Neutrophil (primary cell): ENCODE measurements at regions not wholly inside any gene's neighbourhood (a gene's known extent, or its start where the extent isn't known, plus 50 kb on each side); places are given as distances from the start of the nearest gene placed in this dataset.
"Not testable (repeated sequence)": the region's sequence is repeated elsewhere in the genome, so short reads cannot be mapped to it uniquely, and the experiment has no call there.

Source experiments
- H3K27ac ChIP-seq: fragments of 200-600 bp; sonication (generic); 2 replicates; pipeline ENCODE4 v1.5.1; 2016; ENCODE audit warnings: mild to moderate bottlenecking, moderate library complexity
- H3K27me3 ChIP-seq: fragments of 200-600 bp; sonication (generic); 2 replicates; pipeline ENCODE4 v1.6.0; 2016; ENCODE audit warnings: mild to moderate bottlenecking
- H3K36me3 ChIP-seq: fragments of 200-600 bp; sonication (generic); 2 replicates; pipeline ENCODE4 v1.5.1; 2017
- H3K4me1 ChIP-seq, 2 experiments: fragments of 200-600 bp in 1 of 2; sonication (generic) in 1 of 2; 1 replicate in 1 of 2; 2 replicates in 1 of 2; pipeline versions ENCODE4 v1.5.1 to v1.6.1; 2013 to 2016; ENCODE audit warnings: low read depth in 1 of 2, low read length in 1 of 2, mild to moderate bottlenecking in 1 of 2, moderate library complexity in 1 of 2; ENCODE audit not compliant: control insufficient read depth in 1 of 2, insufficient read depth in 1 of 2
- H3K4me3 ChIP-seq, 2 experiments: fragments of 200-600 bp in 1 of 2; sonication (generic) in 1 of 2; 1 replicate in 1 of 2; 2 replicates in 1 of 2; pipeline ENCODE4 v1.5.1; 2013 to 2016; ENCODE audit warnings: low read depth in 1 of 2, low read length in 1 of 2, mild to moderate bottlenecking in 1 of 2, moderate library complexity in 1 of 2
- H3K9me3 ChIP-seq: fragments of 200-600 bp; sonication (generic); 2 replicates; pipeline ENCODE4 v1.5.1; 2016
- TF ChIP-seq, protein P1 (sequence below): fragments of 200-600 bp; sonication (generic); IDR thresholded peaks from 2 replicates; pipeline ENCODE4 v1.5.1; 2016; ENCODE audit warnings: antibody characterized with exemption

DNA sequence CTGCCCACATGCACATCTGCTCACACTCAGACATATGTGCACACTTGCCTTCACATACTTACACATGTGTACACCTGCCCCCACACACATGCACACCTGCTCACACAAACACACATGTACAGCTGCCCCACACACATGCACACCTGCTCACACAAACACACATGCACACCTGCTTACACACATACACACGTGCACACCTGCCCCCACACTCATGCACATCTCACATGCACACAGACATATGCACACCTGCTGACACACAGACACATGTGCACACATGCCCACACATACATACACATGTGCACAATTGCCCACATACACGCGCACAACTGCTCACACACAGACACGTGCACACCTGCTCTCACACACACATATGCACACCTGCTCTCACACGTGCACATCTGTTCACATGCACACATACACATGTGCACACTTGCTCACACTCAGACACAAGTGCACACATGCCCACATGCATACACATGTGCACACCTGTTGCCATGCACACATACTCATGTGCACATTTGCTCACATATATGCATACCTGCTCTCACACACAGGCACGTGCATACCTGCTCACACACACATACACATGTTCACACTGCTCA lies 147.8 kb upstream of the FOXD4L5 start:
- no peaks in the 10 kb centered on the region for H3K27me3 ChIP-seq

DNA sequence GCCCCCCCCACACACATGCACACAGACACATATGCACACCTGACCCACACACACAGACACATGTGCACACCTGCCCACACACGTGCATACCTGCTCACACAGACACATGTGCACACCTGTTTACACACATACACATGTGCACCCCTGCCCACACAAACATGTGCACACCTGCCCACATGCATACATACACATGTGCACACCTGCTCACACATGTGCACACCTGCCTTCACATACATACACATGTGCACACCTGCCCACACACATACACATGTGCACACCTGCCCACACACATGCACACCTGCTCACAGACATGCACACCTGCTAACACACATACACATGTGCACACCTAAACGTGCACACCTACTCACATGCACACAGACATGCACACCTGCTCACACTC lies 147.0 kb upstream of the FOXD4L5 start:
- H3K4me1 ChIP-seq: no peaks in the 10 kb centered on the region
- no peaks in the 10 kb centered on the region for H3K27me3 ChIP-seq
- peaks cover 11% of the 10 kb centered on the region for H3K9me3 ChIP-seq
- no peak overlapping the region for H3K27ac ChIP-seq
- TF ChIP-seq, protein P1, sequence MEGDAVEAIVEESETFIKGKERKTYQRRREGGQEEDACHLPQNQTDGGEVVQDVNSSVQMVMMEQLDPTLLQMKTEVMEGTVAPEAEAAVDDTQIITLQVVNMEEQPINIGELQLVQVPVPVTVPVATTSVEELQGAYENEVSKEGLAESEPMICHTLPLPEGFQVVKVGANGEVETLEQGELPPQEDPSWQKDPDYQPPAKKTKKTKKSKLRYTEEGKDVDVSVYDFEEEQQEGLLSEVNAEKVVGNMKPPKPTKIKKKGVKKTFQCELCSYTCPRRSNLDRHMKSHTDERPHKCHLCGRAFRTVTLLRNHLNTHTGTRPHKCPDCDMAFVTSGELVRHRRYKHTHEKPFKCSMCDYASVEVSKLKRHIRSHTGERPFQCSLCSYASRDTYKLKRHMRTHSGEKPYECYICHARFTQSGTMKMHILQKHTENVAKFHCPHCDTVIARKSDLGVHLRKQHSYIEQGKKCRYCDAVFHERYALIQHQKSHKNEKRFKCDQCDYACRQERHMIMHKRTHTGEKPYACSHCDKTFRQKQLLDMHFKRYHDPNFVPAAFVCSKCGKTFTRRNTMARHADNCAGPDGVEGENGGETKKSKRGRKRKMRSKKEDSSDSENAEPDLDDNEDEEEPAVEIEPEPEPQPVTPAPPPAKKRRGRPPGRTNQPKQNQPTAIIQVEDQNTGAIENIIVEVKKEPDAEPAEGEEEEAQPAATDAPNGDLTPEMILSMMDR: no peak
- no peaks in the 10 kb centered on the region for H3K36me3 ChIP-seq
- no peak overlapping the region for H3K4me3 ChIP-seq

More for the DNA sequence above, 147.8 kb upstream of the FOXD4L5 start:
- TF ChIP-seq, protein P1: no peak
- Histone ChIP-seq H3K36me3 (no peaks in the 10 kb centered on the region), H3K4me1 (no peaks in the 10 kb centered on the region), H3K4me3 (no peak overlapping the region), H3K9me3 (peaks cover 11% of the 10 kb centered on the region), H3K27ac (no peak overlapping the region)

DNA sequence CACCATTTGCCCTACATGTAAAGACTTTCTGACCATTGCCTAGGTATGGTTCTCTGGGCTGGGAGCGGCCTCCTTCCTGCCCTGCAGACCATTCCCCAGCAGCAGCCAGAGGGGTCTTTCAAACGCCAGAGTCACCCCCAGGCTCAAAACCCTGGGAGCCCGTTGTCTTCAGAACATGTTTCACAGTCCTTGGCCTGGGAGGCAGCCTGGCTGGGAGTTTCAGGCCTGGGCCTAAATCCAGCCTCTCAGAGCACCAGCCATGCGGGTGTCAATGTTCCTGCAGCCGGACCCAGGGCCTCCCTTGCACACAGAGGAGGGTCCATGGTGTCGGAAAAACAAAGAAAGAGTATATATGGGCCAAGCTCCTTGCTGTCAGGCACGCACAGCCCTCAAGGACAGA lies 145.2 kb upstream of the FOXD4L5 start:
- Histone ChIP-seq H3K4me3 (no peak overlapping the region), H3K4me1 (no peaks in the 10 kb centered on the region), H3K27me3 (no peaks in the 10 kb centered on the region), H3K27ac (no peak overlapping the region), H3K36me3 (no peaks in the 10 kb centered on the region), H3K9me3 (peaks cover 11% of the 10 kb centered on the region)
- TF ChIP-seq, protein P1: no peak

DNA sequence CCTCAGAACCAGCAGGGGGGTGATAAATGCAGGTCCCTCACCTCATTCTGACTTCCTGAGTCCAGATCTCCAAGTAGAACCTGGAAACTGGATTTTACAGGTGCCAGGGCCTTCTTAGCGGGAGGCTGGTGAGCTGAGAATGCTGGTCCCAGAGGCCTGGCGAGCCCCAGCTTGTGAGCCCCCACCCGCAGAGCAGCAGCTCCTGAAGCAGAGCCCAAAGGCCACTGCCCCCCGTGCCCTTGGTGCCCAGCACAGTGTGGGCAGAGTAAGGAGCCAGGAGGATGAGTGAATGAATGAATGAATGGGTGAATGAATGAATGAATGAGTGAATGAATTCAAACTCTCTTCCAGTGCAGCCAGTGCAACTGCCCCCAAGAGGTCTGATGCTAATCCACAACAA lies 142.4 kb upstream of the FOXD4L5 start:
- not testable (repeated sequence) for H3K4me1 ChIP-seq, H3K9me3 ChIP-seq, H3K36me3 ChIP-seq

DNA sequence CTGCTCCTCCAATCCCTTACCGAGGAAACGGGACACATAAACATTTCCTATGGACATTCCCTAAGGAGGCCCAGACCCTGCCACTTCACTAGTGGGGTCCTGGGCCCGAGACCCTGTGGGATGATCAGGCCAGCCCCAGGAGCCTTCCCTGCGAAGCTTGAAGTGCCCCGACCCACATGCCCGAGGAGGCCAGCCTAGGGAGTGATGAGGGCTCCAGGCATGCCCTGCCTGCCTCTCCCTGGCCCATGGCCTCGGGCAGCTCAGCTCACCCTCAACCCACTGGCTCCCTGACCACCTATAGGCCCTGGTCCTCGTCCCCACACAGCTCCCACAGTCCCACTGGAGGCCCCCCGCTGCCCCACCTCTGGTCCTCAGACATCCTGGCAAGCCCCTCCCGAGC lies 141.8 kb upstream of the FOXD4L5 start:
- not testable (repeated sequence) for H3K4me1 ChIP-seq, H3K27ac ChIP-seq, H3K4me3 ChIP-seq, H3K27me3 ChIP-seq, H3K9me3 ChIP-seq, H3K36me3 ChIP-seq

More for the DNA sequence above, 142.4 kb upstream of the FOXD4L5 start:
- not testable (repeated sequence) for H3K4me3 ChIP-seq, H3K27me3 ChIP-seq, H3K27ac ChIP-seq

DNA sequence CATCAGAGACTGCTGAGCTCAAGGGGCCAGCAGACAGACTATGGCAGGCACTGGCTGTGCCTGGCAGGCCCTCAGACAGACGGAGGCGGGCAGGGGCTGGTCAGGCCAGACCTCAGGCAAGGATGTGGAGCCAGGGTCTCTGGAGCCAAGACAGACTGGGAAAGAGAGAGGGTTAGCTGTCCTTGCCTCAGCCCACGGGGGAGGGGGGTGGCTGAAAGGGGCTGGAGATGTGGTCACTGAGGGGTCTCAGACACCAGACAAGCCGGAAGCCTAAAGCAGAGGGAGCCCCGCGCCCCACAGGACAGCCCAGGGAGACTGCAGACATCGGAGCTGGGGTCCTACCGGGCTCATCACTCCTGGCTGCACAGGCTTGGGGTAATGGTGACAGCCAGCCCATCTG lies 141.2 kb upstream of the FOXD4L5 start:
- Histone ChIP-seq H3K4me3 (no peak overlapping the region), H3K27me3 (no peaks in the 10 kb centered on the region), H3K4me1 (no peaks in the 10 kb centered on the region), H3K36me3 (no peaks in the 10 kb centered on the region), H3K9me3 (no peaks in the 10 kb centered on the region), H3K27ac (no peak overlapping the region)
- TF ChIP-seq, protein P1: no peak

DNA sequence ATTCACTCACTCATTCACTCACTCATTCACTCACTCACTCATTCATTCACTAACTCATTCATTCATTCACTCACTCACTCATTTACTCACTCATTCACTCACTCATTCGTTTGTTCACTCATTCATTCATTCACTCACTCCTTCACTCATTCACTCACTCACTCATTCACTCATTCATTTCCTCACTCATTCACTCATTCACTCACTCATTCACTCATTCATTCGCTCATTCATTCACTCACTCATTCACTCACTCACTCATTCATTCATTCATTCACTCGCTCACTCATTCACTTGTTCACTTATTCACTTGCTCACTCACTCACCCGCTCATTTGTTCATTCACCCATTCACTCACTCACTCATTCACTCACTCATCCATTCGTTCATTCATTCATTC lies 140.2 kb upstream of the FOXD4L5 start:
- not testable (repeated sequence) for H3K4me3 ChIP-seq, H3K9me3 ChIP-seq, H3K27ac ChIP-seq, H3K27me3 ChIP-seq, H3K4me1 ChIP-seq, H3K36me3 ChIP-seq

DNA sequence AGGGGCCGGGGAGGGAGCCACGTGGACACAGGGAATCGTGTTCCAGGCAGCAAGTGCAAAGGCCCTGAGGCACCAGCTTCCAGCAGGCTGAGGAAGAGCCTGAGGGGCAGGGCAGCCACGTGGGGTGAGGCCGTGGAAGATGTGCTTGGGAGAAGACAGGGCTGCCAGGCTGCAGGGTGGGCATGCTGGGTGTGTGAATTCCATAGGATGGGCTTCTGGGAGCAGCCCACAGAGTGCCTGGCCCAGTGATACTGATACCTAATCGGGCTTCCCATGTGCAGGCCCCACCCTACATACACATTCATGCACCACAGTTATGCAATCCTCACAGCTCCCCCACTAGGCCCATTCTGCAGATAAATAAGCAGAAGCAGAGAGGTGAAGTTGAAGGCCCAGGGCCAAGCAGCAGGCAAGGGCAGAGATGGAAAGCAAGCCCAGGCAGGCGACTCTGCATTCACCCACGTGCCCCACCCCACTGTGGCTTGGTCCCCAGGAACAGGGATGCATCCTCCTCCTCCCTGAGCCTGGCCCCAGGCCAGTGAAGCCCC lies 139.5 kb upstream of the FOXD4L5 start:
- H3K9me3 ChIP-seq, H3K27me3 ChIP-seq, H3K4me3 ChIP-seq, H3K27ac ChIP-seq, H3K36me3 ChIP-seq, H3K4me1 ChIP-seq: not testable (repeated sequence)

DNA sequence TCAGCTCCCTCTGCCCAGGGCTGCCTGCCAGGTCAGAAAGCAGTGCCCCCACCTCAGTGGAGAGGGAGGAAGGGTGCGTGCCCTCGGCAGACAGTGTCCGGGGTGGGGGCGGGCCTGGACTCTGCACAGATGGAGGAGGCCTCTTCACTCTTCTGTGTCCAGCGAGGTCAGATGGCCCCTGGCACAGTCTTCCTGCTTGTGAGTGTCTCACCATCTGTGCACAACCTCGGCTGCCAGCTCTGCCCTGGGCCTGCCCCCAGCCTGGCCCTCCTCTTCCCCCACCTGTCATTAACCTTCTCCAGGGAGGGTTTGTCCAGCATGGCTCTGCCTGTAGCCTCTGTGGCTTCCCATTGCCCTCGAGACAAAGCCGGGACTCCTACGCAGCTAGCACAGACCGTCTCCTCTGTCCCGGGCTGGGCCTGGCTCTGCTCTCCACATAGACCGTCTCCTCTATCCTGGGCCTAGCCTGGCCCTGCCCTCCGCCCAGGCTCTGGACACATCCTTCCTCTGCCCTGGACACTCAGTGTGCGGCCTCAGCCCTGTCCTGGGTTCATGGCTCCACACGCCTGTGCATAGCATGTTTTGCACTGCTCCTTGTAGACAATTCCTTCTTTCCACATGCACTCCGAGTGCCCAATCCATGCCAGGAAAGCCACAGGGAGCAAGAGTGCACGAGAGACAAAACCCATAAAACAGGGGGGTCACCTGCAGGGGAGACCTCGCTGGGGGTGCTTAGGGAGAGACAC lies 138.9 kb upstream of the FOXD4L5 start:
- not testable (repeated sequence) for H3K9me3 ChIP-seq, H3K27ac ChIP-seq, H3K4me3 ChIP-seq, H3K36me3 ChIP-seq, H3K27me3 ChIP-seq, H3K4me1 ChIP-seq
